MM.1S (cell line): ENCODE measurements at regions not wholly inside any gene's neighbourhood (a gene's known extent, or its start where the extent isn't known, plus 50 kb on each side); places are given as distances from the start of the nearest gene placed in this dataset.

Experiments used
- DNase-seq: peaks from one replicate; pipeline ENCODE4 v3.0.0-alpha.2; 2015
- H2AFZ ChIP-seq: fragments of 300-600 bp; sonication (generic); 2 replicates; pipeline ENCODE4 v1.6.0; 2016; ENCODE audit warnings: antibody characterized with exemption, low read length
- H3F3A ChIP-seq: fragments of 300-600 bp; sonication (generic); 2 replicates; pipeline ENCODE4 v1.6.1; 2016; ENCODE audit warnings: mild to moderate bottlenecking, antibody characterized with exemption, low read length, moderate library complexity, mixed read lengths; ENCODE audit not compliant: insufficient read depth
- H3K27ac ChIP-seq: fragments of 300-600 bp; sonication (generic); 2 replicates; pipeline ENCODE4 v1.5.1; 2016; ENCODE audit warnings: mild to moderate bottlenecking, low read length
- H3K27me3 ChIP-seq: fragments of 300-600 bp; sonication (generic); replicated peaks from 2 replicates; pipeline ENCODE4 v1.6.0; 2016; ENCODE audit warnings: low read length; ENCODE audit not compliant: insufficient read depth
- H3K36me3 ChIP-seq: fragments of 300-600 bp; sonication (generic); replicated peaks from 2 replicates; pipeline ENCODE4 v1.6.1; 2016; ENCODE audit warnings: mild to moderate bottlenecking, low read length, mixed read lengths; ENCODE audit not compliant: insufficient read depth
- H3K4me1 ChIP-seq: fragments of 300-600 bp; sonication (generic); 2 replicates; pipeline ENCODE4 v1.6.1; 2016; ENCODE audit warnings: low read length, mixed read lengths
- H3K4me2 ChIP-seq: fragments of 300-600 bp; sonication (generic); 2 replicates; pipeline ENCODE4 v1.6.0; 2016; ENCODE audit warnings: low read depth, low read length
- H3K4me3 ChIP-seq: fragments of 300-600 bp; sonication (generic); 2 replicates; pipeline ENCODE4 v1.5.1; 2016; ENCODE audit warnings: low read length, mixed read lengths
- H3K79me2 ChIP-seq: fragments of 300-600 bp; sonication (generic); 2 replicates; pipeline ENCODE4 v1.6.1; 2016; ENCODE audit warnings: mixed run types, low read length, mixed read lengths
- H3K9ac ChIP-seq: fragments of 300-600 bp; sonication (generic); 2 replicates; pipeline ENCODE4 v1.6.1; 2016; ENCODE audit warnings: low read length, mixed read lengths
- H3K9me2 ChIP-seq: fragments of 300-600 bp; sonication (generic); replicated peaks from 2 replicates; pipeline ENCODE4 v1.6.1; 2016; ENCODE audit warnings: mild to moderate bottlenecking, low read length, mixed read lengths; ENCODE audit not compliant: insufficient read depth
- H3K9me3 ChIP-seq: fragments of 300-600 bp; sonication (generic); replicated peaks from 2 replicates; pipeline ENCODE4 v1.6.1; 2016; ENCODE audit warnings: mild to moderate bottlenecking, low read length, mixed read lengths; ENCODE audit not compliant: insufficient read depth
- H4K20me1 ChIP-seq: fragments of 300-600 bp; sonication (generic); 2 replicates; pipeline ENCODE4 v1.6.1; 2016; ENCODE audit warnings: mild to moderate bottlenecking, low read length, moderate library complexity, mixed read lengths; ENCODE audit not compliant: insufficient read depth
- EZH2 ChIP-seq: fragments of 300-600 bp; sonication (generic); optimal IDR thresholded peaks from 2 replicates; pipeline ENCODE3; 2017; ENCODE audit warnings: low read depth, mild to moderate bottlenecking, antibody characterized with exemption, low read length, mixed read lengths
- EZH2phosphoT487 ChIP-seq: fragments of 300-600 bp; sonication (generic); IDR thresholded peaks from 2 replicates; pipeline ENCODE4 v1.6.1; 2018; ENCODE audit warnings: antibody characterized with exemption, low read length
- TF ChIP-seq, protein P1 (sequence below): fragments of 300-600 bp; sonication (generic); IDR thresholded peaks from 2 replicates; pipeline ENCODE4 v1.5.1; 2016; ENCODE audit warnings: antibody characterized with exemption, low read length, mixed read lengths

DNA sequence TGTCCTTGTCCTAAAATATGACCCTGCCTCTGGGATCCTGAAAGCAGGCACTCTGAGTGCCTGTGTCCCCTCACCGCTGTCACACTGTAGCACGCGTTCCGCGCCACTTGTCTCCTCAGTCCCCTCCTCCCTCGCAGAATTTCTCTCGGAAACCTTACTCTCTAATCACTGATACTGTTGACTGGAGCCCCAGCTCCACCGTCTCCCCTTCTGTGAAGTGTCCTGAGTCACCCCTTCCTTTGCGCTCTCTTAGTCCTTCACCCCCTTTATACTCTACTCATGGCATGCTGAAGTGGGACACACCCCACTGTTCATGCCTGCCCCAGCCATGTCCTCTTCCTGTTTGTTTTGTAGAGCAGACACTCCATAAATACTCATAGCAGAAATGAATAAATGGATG lies 104.7 kb downstream of the ZNF664 start:
- no peak for DNase-seq
- Histone ChIP-seq H2AFZ (no peak overlapping the region), H3K27ac (no peak overlapping the region), H3K9ac (no peak overlapping the region), H4K20me1 (no peaks in the 10 kb centered on the region), H3K4me1 (no peaks in the 10 kb centered on the region), H3K9me3 (no peaks in the 10 kb centered on the region), H3K36me3 (no peaks in the 10 kb centered on the region), H3K79me2 (no peaks in the 10 kb centered on the region), H3K27me3 (no peaks in the 10 kb centered on the region), H3F3A (no peaks in the 10 kb centered on the region), H3K4me3 (no peak overlapping the region), H3K9me2 (no peaks in the 10 kb centered on the region), H3K4me2 (no peak overlapping the region)
- no peak for TF ChIP-seq EZH2phosphoT487
- TF ChIP-seq, protein P1, sequence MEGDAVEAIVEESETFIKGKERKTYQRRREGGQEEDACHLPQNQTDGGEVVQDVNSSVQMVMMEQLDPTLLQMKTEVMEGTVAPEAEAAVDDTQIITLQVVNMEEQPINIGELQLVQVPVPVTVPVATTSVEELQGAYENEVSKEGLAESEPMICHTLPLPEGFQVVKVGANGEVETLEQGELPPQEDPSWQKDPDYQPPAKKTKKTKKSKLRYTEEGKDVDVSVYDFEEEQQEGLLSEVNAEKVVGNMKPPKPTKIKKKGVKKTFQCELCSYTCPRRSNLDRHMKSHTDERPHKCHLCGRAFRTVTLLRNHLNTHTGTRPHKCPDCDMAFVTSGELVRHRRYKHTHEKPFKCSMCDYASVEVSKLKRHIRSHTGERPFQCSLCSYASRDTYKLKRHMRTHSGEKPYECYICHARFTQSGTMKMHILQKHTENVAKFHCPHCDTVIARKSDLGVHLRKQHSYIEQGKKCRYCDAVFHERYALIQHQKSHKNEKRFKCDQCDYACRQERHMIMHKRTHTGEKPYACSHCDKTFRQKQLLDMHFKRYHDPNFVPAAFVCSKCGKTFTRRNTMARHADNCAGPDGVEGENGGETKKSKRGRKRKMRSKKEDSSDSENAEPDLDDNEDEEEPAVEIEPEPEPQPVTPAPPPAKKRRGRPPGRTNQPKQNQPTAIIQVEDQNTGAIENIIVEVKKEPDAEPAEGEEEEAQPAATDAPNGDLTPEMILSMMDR, result no peak
- TF ChIP-seq EZH2, result no peak

DNA sequence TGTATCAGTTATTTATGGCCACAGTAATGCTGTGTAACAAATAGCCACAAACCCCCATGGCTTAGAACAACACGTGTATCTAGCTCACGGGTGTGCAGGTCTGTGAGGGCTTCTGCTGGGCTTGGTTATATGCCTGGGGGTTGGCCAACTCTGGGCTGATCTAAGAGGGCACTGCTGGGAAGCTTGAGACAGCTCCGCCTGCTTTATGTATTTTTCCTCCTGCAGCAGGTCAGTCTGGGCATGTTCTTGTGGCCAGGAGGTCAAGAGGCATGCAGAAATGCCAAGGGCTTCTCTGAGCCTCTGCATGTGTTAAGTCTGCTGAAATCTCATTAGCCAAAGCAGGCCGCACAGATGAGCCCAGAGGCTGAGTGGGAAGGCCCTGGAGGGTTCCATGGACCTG lies 105.8 kb downstream of the ZNF664 start:
- no peaks in the 10 kb centered on the region for H3K27me3 ChIP-seq
- no peak overlapping the region for H3K9ac ChIP-seq
- H3K4me3 ChIP-seq, result no peak overlapping the region
- no peaks in the 10 kb centered on the region for H3K4me1 ChIP-seq
- no peaks in the 10 kb centered on the region for H3K79me2 ChIP-seq
- no peaks in the 10 kb centered on the region for H4K20me1 ChIP-seq
- no peaks in the 10 kb centered on the region for H3K9me2 ChIP-seq
- H3K9me3 ChIP-seq, result no peaks in the 10 kb centered on the region
- no peak overlapping the region for H3K27ac ChIP-seq
- H2AFZ ChIP-seq, result no peak overlapping the region
- no peak overlapping the region for H3K4me2 ChIP-seq
- no peaks in the 10 kb centered on the region for H3F3A ChIP-seq
- no peak for DNase-seq
- no peak for TF ChIP-seq EZH2
- TF ChIP-seq EZH2phosphoT487, result no peak
- TF ChIP-seq, protein P1, result no peak
- H3K36me3 ChIP-seq, result no peaks in the 10 kb centered on the region

DNA sequence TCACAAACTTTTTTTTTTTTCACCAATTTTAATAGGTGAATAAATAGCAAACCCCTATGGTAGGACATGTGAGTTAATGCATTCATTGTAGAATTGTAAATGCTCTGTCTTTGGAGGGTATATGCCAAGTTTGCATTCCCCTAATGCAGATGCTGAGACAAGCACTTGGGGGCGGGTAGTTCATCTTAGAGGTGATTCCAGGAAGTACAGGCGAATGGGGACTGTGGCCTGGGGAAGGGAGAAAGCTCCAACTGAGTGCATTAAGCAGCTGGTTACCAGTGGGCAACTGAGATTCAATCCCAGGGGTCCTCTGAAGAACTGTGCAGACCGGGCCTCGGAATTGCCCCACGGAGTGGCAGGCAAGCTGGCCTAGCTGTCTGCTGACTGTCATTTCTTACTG lies 107.6 kb downstream of the ZNF664 start:
- H3K4me2 ChIP-seq, result no peak overlapping the region
- no peaks in the 10 kb centered on the region for H3F3A ChIP-seq
- no peaks in the 10 kb centered on the region for H3K79me2 ChIP-seq
- no peak for DNase-seq
- H3K9me3 ChIP-seq, result no peaks in the 10 kb centered on the region
- H4K20me1 ChIP-seq, result no peaks in the 10 kb centered on the region
- H3K27me3 ChIP-seq, result no peaks in the 10 kb centered on the region
- no peak overlapping the region for H3K27ac ChIP-seq
- H3K9ac ChIP-seq, result no peak overlapping the region
- H3K36me3 ChIP-seq, result no peaks in the 10 kb centered on the region
- no peak overlapping the region for H2AFZ ChIP-seq
- no peak overlapping the region for H3K4me3 ChIP-seq
- TF ChIP-seq EZH2, result no peak
- TF ChIP-seq, protein P1, result no peak
- no peak for TF ChIP-seq EZH2phosphoT487
- H3K9me2 ChIP-seq, result no peaks in the 10 kb centered on the region
- no peaks in the 10 kb centered on the region for H3K4me1 ChIP-seq
